HG03558 (cell line): ENCODE measurements at regions not wholly inside any gene's neighbourhood (a gene's known extent, or its start where the extent isn't known, plus 50 kb on each side); places are given as distances from the start of the nearest gene placed in this dataset.

Experiments
- ATAC-seq: cut with Tn5 transposase; IDR thresholded peaks from one replicate; pipeline ENCODE4 v1.9.1; 2021; ENCODE audit warnings: moderate number of reproducible peaks; ENCODE audit not compliant: unreplicated experiment; ENCODE audit errors: extremely low read depth

DNA sequence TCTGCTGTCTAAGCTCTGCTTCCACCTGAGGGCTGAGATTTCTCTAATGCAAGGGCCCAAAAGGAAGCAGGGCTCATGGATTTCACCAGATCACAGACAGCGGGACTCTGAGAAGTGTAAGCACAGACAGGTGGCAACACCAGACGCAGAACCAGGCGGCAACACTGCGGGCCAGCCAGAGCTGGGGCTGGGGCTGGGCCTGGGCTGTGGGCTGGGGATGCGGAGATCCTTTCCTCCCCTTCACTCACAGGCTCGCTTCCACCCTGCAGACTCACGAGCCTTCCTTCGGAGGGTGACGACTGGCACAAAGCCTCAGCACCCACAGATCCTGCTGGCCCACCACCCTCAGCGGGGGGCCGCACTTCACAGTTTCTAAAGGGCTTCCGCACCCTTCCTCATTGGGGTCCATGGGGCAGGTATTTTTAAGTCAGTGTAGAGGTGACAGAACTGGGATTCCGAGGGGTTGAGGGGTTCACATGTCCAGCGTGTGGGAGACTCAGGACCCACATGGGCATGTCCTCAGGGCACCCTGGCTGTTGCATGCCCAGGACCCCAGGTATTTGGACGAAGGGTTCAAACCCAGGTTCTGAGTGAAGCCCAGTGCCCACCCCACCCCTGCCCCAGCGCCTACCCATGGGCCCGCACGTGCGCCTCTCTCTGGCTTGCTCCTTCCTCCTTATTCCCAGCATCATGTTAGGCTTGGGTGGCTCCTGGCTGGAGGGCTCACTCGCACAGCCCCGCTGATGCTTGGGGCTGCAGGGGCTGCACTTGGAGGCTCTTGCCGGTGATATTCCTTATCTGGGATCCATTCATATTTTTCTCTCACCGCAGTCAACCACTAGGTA lies 137.3 kb upstream of the GPR12 start:
- ATAC-seq = no peak

DNA sequence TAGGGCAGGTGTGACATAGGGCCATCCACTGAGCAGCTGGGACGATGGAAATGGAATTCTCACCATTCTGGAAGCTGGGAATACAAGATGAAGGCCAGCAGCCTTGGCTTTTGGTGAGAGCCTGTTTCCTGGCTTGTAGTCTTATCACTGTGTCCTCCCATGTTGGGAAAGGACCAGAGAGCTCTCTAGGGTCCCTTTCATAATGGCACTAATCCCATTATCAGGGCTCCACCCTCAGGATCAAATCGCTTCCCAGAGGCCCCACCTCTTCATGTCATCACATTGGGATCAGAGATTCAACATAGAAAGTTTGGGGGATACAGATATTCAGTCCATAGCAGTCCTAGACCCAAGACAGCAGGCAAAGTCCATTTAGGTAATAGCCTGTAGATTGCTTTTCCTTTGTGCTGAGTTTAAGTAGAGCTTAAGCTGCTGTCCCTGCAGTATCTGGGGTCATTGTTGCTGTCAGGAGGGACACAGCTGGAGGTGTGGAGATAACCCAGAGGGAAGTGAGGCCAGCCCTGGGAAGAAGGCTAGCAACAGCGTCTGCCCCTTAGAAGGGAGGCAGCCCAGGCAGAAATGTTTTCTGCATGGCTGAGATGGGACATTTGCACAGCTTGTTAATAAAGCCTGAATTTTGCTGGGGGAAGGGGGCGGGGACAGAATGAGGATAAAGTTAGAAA lies 136.5 kb upstream of the GPR12 start:
- no peak for ATAC-seq

DNA sequence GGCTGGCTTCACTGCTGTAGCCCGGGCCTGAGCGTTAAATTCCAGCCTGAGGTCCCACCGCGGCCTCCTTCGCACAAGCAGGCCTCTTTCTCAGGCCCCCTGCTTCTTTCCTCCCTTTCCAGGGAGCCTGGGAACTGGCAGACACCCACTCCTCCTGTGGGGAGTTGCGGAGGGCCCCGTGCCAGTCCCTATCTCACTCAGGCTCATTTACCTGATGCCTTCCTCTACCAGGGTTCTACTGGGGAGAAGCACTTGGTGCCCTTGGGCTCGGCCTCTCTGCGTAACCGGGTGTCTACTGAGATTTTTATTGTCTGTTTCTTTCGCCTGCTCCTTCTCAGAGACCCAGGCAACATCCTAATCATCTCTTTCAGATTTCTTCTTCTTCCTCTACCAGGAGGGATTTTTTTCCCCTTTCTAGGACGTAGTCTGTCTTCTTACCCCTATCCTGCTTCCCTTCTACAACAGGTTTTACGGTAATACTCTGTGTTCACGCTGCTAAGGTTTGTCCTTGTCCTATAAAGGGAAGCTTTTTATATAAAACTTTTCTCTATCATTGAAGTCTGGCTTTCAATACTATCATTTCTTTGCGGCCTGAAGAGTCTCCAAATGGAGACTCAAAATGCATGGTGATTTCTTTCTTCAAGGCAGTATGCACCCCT lies 135.4 kb upstream of the GPR12 start:
- ATAC-seq = no peak

DNA sequence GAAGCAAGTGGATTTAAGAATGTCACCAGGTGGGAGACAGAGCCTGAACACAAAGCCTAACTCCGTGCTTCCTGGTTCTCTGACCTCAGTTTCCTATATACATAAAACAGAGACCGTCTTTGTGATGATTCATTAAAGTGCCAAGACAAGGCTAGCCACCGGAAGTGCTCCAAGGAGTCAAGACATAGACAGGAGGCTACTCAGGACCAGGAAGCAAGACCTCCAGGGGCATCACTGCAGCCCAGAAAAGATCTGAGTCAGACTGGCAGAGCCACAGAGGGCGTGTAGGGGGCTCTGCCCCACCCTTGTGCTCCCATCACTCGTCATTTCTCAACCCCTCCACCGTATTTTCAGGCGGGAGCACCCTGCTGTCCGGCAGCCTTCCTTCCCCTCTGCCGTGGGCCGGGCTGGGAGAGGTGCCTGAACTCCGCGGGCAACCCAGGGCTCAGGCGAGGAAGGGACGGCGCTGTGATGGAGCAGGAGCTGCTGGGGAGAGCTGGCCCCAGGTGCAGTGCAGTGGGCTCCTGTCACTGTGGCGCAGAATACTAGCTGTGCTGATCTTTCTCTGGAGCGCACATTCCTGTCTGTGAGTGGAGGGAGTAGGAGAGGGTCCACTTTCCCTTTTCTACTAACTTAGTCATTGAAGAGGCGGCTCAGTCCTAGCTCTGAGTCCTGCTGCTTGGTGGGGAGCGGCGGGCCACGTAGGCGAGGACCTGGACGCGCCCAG lies 134.7 kb upstream of the GPR12 start:
- ATAC-seq = no peak

DNA sequence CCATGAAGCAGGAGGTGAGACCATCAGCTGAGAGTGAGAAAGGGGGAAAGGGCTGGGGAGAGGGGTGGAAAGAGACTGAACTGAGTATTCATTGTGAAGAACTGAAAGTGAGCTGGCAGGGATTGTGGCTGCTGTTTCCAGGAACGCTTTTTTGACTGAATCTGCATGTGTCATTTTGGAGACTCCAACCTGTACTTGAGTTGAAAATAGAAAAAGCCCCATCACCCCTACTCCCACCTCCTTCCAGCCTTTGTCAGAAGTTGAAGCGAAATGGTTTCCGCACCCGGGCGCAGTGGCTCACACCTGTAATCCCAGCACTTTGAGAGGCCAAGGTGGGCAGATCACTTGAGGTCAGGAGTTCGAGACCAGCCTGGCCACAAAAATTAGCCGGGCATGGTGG lies 128.0 kb upstream of the GPR12 start:
- no peak for ATAC-seq

DNA sequence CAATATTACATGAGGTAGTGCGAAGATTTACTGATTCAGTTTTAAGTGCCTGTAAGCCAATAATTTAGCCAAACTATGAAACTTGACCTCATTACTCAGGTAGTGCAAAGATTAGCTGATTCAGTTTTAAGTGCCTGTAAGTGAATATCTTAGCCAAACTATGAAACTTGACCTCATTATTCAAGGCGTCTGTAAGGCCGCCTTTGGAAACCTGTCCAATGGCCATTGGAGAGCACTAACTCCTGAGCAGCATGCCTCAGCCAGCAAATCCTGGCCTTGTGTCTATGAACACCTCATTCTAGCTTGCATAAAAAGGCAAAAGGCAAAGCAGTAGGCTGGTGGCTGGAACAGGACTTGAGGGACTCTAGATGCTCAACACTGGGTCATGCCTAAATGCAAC lies 127.0 kb upstream of the GPR12 start:
- ATAC-seq = no peak

DNA sequence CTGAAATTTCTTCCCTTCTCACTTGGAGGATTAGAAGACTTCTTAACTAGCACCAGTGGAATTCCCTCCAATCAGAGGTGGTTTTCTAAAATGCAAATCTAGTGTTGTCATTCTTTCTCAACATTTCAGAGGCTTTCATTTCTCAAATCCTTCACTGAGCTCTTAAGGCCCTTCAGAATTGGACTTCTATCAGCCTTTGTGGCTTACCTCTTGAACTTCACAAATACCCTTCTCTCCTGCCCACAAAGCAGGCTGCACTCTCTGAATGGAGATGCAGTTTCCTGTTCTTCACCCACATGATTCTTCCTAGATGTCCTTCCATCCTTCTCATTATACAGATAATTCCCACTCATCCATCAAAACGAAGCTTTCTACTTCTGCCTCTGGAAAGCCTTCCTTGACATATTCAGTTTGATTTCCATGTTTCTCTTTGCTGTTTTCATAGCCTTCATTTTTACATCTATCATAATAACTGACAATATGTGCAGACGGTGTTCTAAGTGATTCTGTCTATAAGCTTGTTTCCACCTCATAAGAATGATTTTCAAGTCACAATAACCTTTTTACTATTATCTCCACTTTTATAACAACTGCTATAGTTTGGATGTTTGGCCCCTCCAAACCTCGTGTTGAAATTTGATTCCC lies 123.1 kb upstream of the GPR12 start:
- no peak for ATAC-seq

DNA sequence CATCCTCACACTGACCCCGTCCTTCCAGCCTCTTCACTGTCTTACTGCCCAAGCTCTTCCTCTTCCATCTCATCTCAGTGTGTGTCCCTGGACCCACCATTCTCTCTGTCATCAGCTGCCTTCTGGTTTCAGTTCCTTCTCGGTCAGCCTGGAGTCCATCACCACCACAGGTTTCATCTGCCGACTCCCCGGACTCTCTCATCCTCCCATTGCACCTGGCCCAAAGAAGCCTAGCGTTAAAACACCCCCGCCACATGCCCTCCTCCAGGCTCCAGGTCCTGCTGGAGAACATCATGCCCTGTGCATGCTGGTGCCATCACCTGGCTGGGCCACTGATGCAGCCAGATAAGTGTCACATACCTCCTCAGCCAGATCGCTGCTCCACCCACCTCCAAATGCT lies 122.1 kb upstream of the GPR12 start:
- no peak for ATAC-seq

DNA sequence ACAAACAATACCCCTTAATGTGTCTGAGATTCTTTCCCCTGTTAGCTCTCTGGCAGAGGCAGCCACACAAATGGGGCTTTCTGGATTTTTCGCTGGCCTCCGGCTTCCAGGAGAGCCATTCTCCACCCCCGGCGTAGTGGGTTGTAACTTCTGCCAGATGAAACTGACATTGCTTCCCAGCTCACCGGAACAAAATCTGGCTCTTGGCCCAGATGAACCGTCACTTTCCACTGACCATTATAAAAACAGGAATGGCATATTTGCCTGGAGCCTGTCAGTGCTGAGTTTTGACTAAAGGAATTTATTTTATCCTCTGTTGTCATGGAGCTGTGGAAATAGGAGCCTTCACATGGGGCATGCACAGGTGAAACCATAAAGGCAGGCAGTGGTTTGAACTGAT lies 120.6 kb upstream of the GPR12 start:
- no peak for ATAC-seq

DNA sequence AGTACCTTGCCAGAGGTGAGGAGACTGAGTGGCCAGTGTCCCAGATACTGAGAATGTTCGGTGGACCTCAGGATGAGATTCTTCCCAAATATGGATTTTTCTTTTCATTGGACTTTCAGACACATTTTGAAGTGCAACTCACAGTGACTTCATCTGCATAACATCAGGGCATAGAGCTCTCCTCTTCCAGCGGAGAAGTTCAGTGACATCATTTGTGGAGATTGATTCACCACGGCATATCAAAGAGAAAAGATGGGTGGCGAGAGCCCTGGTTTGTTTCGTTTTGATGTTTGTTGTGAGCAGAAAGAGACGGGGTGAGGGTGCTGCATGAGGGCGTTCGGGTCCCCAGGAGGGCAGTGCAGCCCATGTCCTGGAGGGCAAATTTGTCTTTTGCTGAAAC lies 120.1 kb upstream of the GPR12 start:
- no peak for ATAC-seq

DNA sequence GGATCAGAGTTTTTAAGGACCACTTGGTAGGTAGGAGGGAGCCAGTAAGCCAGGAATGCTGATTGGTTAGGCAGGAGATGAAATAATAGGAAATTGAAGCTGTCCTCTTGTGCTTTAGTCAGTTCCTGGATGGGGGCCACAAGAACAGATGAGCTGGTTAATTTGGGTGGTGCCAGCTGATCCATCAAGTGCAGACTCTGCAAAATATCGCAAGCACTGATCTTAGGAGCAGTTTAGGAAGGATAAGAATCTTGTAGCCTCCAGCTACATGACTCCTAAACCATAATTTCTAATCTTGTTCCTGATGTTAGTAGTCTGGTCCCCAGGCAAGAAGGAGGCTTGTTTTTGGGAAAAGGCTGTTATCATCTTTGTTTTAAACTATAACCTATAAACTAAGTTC lies 117.9 kb upstream of the GPR12 start:
- ATAC-seq = no peak

DNA sequence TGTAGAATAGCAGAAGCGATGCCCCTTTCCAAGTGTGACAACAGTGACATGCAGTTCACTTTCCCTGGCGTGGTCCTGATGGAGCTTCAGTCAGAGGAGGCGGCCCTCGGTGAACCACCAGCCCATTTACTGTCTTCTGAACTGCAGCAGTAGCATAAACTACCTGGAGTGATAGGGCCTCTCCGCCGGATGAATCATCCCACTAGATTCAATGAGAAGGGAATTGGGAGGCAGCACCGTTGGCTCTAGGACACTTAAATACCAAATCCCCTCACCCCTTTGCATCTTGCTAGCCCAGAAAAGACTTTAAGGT lies 112.8 kb upstream of the GPR12 start:
- ATAC-seq = no peak

DNA sequence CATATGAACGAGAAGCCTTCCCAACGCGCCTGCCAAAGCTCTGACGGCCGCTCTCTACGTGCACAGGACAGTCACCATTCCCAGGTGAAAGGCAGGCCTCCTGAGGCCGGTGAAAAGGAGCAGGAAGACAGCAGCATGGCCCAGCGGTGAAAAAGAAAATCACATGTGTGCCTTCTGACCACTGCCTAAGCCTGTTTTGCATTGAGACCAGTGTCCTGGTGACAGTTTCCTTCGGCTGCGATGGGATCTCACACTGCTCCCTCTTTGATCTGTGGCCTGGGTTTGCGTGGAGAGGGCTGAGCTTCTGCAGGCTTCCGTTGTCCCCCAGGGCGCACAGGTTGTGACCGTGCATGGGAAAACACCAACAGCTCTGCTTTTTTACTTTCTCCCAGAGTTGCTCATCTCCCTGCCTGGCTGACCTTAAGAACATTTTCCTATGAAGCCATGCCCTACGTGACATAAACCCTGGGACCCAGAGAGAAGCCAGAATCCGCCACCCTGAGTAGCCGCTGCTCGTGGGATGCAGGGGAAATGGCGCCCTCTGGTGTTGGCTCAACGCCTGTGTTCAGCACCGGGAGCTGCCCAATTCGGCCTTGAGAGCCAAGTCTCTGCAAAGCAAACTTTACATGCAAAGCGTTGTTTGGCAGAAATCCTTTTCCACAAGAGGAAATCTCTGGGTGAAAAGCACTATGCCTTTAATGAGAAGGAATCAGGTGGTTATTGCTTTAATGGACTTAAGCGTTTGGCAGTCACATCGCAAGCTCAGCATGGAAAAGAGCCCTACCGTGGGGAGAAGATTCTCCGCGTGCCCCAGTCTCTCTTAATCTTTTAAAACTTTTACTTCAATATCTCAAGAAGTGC lies 112.2 kb upstream of the GPR12 start:
- no peak for ATAC-seq

DNA sequence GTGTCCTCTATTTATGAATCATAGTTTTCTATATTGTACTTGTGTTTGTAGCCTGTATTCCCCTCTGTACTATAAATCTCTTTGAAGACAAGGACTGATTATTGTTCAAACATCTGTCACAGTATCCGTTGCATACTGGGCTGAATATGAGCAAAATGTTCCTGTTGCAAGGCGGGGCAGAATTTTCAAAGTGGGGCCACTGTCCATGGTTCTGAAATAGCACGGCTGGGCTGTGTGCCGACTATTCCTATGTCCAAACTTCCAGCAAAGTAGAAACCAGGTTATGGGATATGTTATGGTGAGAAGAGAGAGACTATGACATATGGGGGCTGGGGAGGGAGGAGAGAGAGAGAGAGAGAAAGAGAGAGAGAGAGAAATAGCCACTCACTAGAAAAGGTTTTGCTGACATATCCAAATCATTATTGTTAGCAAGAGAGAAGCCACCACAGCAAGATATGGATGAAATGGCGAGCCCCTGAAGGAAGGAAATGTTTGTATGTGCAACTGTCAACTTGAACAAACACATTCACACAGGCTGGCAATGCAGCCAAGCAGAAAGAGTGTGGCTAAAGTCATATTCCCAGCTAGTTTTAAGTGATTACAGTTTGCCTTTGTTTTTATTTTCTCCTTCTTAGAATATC lies 107.0 kb upstream of the GPR12 start:
- ATAC-seq = no peak

DNA sequence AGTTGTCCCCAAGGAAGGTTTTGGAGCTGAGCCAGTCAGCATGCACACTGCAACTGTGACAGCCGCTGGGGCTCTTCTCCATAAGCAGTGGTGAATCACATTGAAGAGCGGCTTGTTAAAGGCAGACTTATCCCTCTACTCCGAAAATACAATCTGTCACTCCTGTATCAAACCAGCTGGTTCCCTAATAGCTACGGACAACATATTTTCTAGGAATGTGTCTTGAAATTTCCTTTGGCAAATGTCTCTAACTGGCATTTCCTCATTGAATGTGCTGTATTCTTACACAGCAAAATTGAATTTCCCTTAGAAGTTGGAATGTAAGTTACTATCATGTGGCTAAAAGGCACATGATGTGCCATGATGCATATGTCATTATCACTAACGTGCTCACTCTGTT lies 104.0 kb upstream of the GPR12 start:
- no peak for ATAC-seq

DNA sequence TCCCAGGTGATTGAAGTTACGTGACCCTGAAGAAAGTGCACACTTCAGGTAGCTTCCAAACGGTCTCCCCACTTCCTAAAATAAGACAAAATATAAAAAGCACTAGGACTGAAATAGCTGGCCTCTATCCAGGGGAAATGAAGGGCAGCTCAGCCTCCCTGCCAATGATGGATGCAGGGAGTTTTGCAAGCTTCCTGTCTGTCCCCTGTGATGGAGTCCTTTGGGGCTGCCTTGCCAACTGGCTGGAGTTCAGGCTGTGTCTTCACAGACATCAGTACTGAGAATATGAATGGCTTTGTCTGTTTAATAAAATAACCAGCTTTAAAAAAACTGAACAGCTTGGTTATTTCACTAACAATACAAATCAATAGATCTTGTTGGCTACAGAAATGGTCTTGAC lies 101.4 kb upstream of the GPR12 start:
- ATAC-seq = no peak

DNA sequence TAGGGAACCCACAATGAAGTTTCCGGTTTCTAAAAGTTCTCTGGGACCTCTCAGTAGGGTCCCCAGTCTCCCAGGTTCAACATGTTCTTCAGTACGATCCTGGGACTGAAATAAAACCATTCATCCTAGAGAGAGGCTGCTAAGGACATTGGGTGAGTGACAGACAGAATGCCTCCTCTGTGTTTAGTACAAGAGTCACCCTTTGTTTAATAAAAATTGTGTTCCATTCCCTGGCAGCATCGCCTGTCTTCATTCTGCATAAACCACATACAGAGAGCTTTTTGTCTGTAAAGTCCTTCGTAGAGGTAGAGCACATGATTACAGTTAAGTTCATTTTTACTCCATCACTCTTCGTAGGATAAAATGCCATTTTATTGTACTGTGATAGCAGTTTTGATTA lies 95.3 kb upstream of the GPR12 start:
- ATAC-seq = no peak

DNA sequence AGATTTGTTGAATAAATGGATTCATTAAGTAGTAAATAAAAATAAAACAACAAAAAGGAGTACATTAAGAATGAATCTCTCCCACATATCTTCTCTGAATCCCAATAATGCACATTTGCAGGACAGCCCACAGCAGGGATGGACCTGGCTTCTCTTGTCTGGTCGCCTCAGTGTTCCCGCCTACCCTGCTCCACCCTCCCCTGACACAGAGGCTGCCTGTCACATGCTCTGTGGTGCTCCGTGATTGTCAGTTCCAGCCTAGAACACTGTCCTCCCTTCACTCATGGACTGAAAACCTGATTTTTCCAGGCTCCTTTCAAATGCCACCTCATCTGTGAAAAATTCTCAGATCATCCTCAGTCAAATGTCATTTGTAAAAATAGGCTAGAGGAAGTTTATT lies 94.5 kb upstream of the GPR12 start:
- ATAC-seq = no peak

DNA sequence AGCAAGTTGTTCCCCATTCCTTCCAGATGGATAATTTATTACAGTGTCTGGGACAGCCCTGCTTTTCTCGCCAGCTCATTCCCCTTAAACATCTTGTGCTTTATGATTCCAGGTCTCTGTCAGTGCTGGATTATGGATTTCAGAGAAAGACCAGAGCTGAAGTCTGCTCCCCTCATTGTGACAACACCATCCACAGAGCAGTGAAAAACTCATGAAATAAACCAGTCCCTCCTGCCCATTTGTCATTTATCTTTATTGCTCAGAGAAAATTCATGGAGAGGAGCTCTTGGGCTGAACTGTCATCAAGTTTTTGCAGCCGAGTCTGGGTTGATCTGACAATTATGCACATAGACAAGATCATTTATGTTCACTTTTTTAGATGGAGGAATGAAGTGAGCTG lies 92.7 kb upstream of the GPR12 start:
- ATAC-seq = no peak
